Endothelial cell of umbilical vein (primary cell): ENCODE measurements at regions not wholly inside any gene's neighbourhood (a gene's known extent, or its start where the extent isn't known, plus 50 kb on each side); places are given as distances from the start of the nearest gene placed in this dataset.

ENCODE experiments used
- BruUV-seq: library from RNA; stranded (reverse); fragments of 400-500 nt; replicated peaks from 2 replicates; lab custom pipeline; 2021; lab: Mats Ljungman, UMichigan
- CTCF ChIA-PET: fragments of 300-600, 350-600 bp; sonication (Branson Sonifier 250); formaldehyde crosslinking; loops from one replicate; lab custom pipeline; 2021; ENCODE audit warnings: antibody characterized with exemption, inconsistent platforms; lab: Charles Lee
- POLR2A ChIA-PET: fragments of 300-600, 350-600 bp; sonication (Branson Sonifier 250); formaldehyde crosslinking; loops from one replicate; lab custom pipeline; 2021; ENCODE audit warnings: antibody characterized with exemption, inconsistent platforms; lab: Charles Lee
- DNase-seq: peaks from one replicate; pipeline ENCODE4 v3.0.0-alpha.2; 2011; ENCODE audit warnings: low read depth, low spot score
- FAIRE-seq: peaks from 2 replicates; lab custom pipeline; 2011; peaks lifted over from hg19 to GRCh38; lab: Jason Lieb, UNC
- H2AFZ ChIP-seq: 2 replicates; pipeline ENCODE4 v1.6.0; 2012; ENCODE audit warnings: low read depth, low read length, control low read depth, inconsistent platforms
- H3K27ac ChIP-seq: 2 replicates; pipeline ENCODE4 v1.5.1; 2011; ENCODE audit warnings: low read depth, mild to moderate bottlenecking, control low read depth, low read length, moderate library complexity; ENCODE audit not compliant: insufficient read depth
- H3K27me3 ChIP-seq, 2 experiments: 2 replicates each; pipeline versions ENCODE4 v1.6.0 to v1.6.1; 2011; ENCODE audit warnings: low read length in 2 of 2, mixed read lengths in 1 of 2; ENCODE audit not compliant: control insufficient read depth in 2 of 2, insufficient read depth in 2 of 2
- H3K36me3 ChIP-seq, 2 experiments: 2 replicates in 1 of 2; 3 replicates in 1 of 2; pipeline ENCODE4 v1.5.1; 2011; ENCODE audit warnings: low read length in 2 of 2, mild to moderate bottlenecking in 1 of 2, moderate library complexity in 1 of 2; ENCODE audit not compliant: control insufficient read depth in 2 of 2, insufficient read depth in 2 of 2; ENCODE audit errors: extremely low read depth in 1 of 2
- H3K4me1 ChIP-seq: 3 replicates; pipeline ENCODE4 v1.5.1; 2011; ENCODE audit warnings: mild to moderate bottlenecking, low read length; ENCODE audit not compliant: control insufficient read depth, insufficient read depth; ENCODE audit errors: extremely low read depth
- H3K4me2 ChIP-seq: 2 replicates; pipeline ENCODE4 v1.6.1; 2011; ENCODE audit warnings: low read length, control low read depth, mixed read lengths; ENCODE audit not compliant: insufficient read depth
- H3K4me3 ChIP-seq, 3 experiments: fragments of 200-600 bp in 1 of 3; sonication (generic), shearing (Covaris generic) in 1 of 3; replicated peaks in 1 of 3; 2 replicates each; pipeline ENCODE4 v1.5.1; 2011 to 2016; ENCODE audit warnings: control low read depth in 3 of 3, low read length in 3 of 3, mild to moderate bottlenecking in 2 of 3, inconsistent platforms in 1 of 3, low read depth in 1 of 3, moderate library complexity in 1 of 3; ENCODE audit not compliant: insufficient read depth in 1 of 3
- H3K79me2 ChIP-seq: 2 replicates; pipeline ENCODE4 v1.6.0; 2012; ENCODE audit warnings: low read length, inconsistent platforms; ENCODE audit not compliant: control insufficient read depth, insufficient read depth
- H3K9ac ChIP-seq: replicated peaks from 2 replicates; pipeline ENCODE3; 2011; ENCODE audit warnings: low read length, control low read depth; ENCODE audit not compliant: insufficient read depth; ENCODE audit errors: extremely low read depth
- H3K9me1 ChIP-seq: replicated peaks from 3 replicates; pipeline ENCODE4 v1.6.0; 2011; ENCODE audit warnings: mild to moderate bottlenecking, low read length; ENCODE audit not compliant: control insufficient read depth, insufficient read depth; ENCODE audit errors: extremely low read depth
- H3K9me3 ChIP-seq: replicated peaks from 2 replicates; pipeline ENCODE4 v1.5.1; 2012; ENCODE audit warnings: low read length, inconsistent platforms; ENCODE audit not compliant: control insufficient read depth, insufficient read depth
- H4K20me1 ChIP-seq: replicated peaks from 2 replicates; pipeline ENCODE3; 2011; ENCODE audit warnings: mild to moderate bottlenecking, low read length; ENCODE audit not compliant: control insufficient read depth, insufficient read depth; ENCODE audit errors: extremely low read depth
- EZH2 ChIP-seq: IDR thresholded peaks from 2 replicates; pipeline ENCODE4 v1.6.1; 2012; ENCODE audit warnings: borderline replicate concordance, low read depth, mild to moderate bottlenecking, moderate library complexity, low read length, inconsistent platforms; ENCODE audit not compliant: severe bottlenecking
- FOS ChIP-seq: IDR thresholded peaks from 2 replicates; pipeline ENCODE4 v1.6.1; 2011; ENCODE audit warnings: mild to moderate bottlenecking, low read length, moderate library complexity, borderline replicate concordance; ENCODE audit not compliant: insufficient read depth
- GATA2 ChIP-seq: IDR thresholded peaks from 2 replicates; pipeline ENCODE4 v1.7.0; 2011; ENCODE audit warnings: low read depth, mild to moderate bottlenecking, moderate library complexity, mixed read lengths, low read length; ENCODE audit not compliant: insufficient read length, insufficient read depth
- JUN ChIP-seq: IDR thresholded peaks from 2 replicates; pipeline ENCODE4 v1.6.1; 2011; ENCODE audit warnings: borderline replicate concordance, low read depth; ENCODE audit not compliant: insufficient read length, insufficient read depth
- MAX ChIP-seq: IDR thresholded peaks from 2 replicates; pipeline ENCODE4 v1.6.1; 2011; ENCODE audit not compliant: insufficient read depth, insufficient read length
- MYC ChIP-seq: IDR thresholded peaks from one replicate; pipeline ENCODE4 v1.6.1; 2011; ENCODE audit warnings: mild to moderate bottlenecking, low read depth, low read length
- POLR2A ChIP-seq: IDR thresholded peaks from 2 replicates; pipeline ENCODE4 v1.6.1; 2012; ENCODE audit warnings: low read depth, mild to moderate bottlenecking, control low read depth, low read length
- POLR2AphosphoS5 ChIP-seq: IDR thresholded peaks from 2 replicates; pipeline ENCODE4 v1.6.1; 2012; ENCODE audit warnings: low read depth, mild to moderate bottlenecking, control low read depth, low read length, moderate library complexity; ENCODE audit not compliant: insufficient read depth
- dilution Hi-C: fragments of 300-500 bp; cut with MboI; formaldehyde crosslinking; loops from one replicate; pipeline ENCODE4 v1.15.0; 2019; ENCODE audit warnings: low sequenced_read_pairs; ENCODE audit not compliant: extremely low pct_ligation_motif_present
- intact Hi-C: fragments of 100-400 bp; cut with micrococcal nuclease; formaldehyde crosslinking; loops from one replicate; pipeline ENCODE4 v1.10.0; 2022
- TF ChIP-seq, protein P1 (sequence below), 2 donors: IDR thresholded peaks; 1 replicate in 1 of 2; 2 replicates in 1 of 2; pipeline ENCODE4 v1.5.1; 2011; ENCODE audit warnings: low read length in 2 of 2, mild to moderate bottlenecking in 2 of 2, moderate library complexity in 2 of 2, control low read depth in 1 of 2, inconsistent platforms in 1 of 2, low read depth in 1 of 2; ENCODE audit not compliant: insufficient read depth in 1 of 2; ENCODE audit errors: extremely low read depth in 1 of 2

DNA sequence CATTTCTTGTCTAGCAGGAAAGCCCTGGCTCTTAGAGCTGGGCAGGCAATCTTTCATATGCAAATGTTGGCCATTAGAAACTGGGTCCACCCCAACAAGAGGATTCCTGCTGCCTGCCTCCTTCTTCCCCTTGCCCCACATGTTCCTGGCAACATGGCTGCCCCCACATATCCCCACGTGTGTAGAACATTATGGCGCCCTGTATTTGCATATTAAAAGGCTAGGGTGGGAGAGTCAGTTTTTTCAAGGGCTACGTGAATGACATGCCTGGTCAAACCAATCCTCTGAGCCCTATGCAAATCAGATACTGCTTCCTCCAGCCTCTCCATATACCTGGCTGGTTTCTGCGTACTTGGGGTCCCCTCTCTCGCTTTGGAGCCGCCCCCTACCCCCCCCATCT lies 514.0 kb downstream of the FUT8 start:
- no TSS peak for BruUV-seq
- POLR2A ChIA-PET = no interaction called here
- CTCF ChIA-PET = no interaction called here
- TF ChIP-seq MAX (no peak), FOS (no peak), POLR2A (no peak), GATA2 (no peak), POLR2AphosphoS5 (no peak), EZH2 (no peak), JUN (no peak), MYC (no peak)
- TF ChIP-seq, protein P1, sequence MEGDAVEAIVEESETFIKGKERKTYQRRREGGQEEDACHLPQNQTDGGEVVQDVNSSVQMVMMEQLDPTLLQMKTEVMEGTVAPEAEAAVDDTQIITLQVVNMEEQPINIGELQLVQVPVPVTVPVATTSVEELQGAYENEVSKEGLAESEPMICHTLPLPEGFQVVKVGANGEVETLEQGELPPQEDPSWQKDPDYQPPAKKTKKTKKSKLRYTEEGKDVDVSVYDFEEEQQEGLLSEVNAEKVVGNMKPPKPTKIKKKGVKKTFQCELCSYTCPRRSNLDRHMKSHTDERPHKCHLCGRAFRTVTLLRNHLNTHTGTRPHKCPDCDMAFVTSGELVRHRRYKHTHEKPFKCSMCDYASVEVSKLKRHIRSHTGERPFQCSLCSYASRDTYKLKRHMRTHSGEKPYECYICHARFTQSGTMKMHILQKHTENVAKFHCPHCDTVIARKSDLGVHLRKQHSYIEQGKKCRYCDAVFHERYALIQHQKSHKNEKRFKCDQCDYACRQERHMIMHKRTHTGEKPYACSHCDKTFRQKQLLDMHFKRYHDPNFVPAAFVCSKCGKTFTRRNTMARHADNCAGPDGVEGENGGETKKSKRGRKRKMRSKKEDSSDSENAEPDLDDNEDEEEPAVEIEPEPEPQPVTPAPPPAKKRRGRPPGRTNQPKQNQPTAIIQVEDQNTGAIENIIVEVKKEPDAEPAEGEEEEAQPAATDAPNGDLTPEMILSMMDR (IDR thresholded peaks at IDR 0.05; ENCODE audit: extremely low read depth in 1 of 2, insufficient read depth in 1 of 2, low read depth in 1 of 2, low read length in 2 of 2) = no peak
- Histone ChIP-seq H4K20me1 (no peaks in the 10 kb centered on the region), H3K9me3 (no peaks in the 10 kb centered on the region), H2AFZ (no peak overlapping the region), H3K27me3 (no peaks in the 10 kb centered on the region), H3K9ac (no peak overlapping the region), H3K79me2 (no peaks in the 10 kb centered on the region), H3K27ac (no peak overlapping the region), H3K36me3 (no peaks in the 10 kb centered on the region), H3K4me3 (no peak overlapping the region), H3K4me2 (no peak overlapping the region), H3K4me1 (no peaks in the 10 kb centered on the region), H3K9me1 (no peaks in the 10 kb centered on the region)
- dilution Hi-C loops = no loop called here
- intact Hi-C loops = no loop called here
- DNase-seq (no peak), FAIRE-seq (no peak)
